ENCODE measurements at regions not wholly inside any gene's neighbourhood (a gene's known extent, or its start where the extent isn't known, plus 50 kb on each side); places are given as distances from the start of the nearest gene placed in this dataset.

- no peak for DNase-seq (ENCODE audit: low spot score)
- in situ Hi-C loops (cut with HindIII; ENCODE audit: low sequenced_read_pairs) = no loop called here
Observed at GRCh38 chr5:1946776-1947175, 64.1 kb upstream of the IRX4 start.

- in situ Hi-C loops (cut with HindIII; ENCODE audit: low sequenced_read_pairs) = no loop called here
- no peak for DNase-seq (ENCODE audit: low spot score)
Observed at GRCh38 chr5:1946122-1946677, 63.5 kb upstream of the IRX4 start.

- no peak for DNase-seq (ENCODE audit: low spot score)
- in situ Hi-C loops (cut with HindIII; ENCODE audit: low sequenced_read_pairs) = no loop called here
Observed at GRCh38 chr5:1945606-1946005, 62.9 kb upstream of the IRX4 start.

DNA sequence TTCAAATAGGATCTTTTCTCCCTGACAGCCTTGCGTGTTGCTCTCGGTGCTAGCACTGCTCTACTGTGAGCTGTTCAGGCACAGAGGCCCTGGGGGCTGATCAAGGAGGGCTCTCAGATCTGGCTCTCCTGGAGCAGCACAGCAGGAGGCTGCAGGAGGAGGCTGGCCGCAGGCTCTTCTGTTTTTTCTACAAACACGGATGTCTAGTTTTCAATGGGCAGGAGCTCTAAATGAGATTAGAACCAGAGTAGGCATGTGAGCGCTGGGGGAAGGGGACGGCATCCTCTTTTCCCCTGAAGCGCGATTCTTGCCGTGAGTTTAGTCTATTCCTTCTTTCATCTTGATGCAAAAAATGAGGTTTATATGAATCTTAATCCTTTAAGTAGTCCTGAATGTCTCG is 61.7 kb upstream of the IRX4 start:
- no peak for DNase-seq (ENCODE audit: low spot score)
- in situ Hi-C loops (cut with HindIII; ENCODE audit: low sequenced_read_pairs) = no loop called here

- in situ Hi-C loops (cut with HindIII; ENCODE audit: low sequenced_read_pairs) = no loop called here
- no peak for DNase-seq (ENCODE audit: low spot score)
Observed at GRCh38 chr5:1943481-1943880, 60.8 kb upstream of the IRX4 start.

DNA sequence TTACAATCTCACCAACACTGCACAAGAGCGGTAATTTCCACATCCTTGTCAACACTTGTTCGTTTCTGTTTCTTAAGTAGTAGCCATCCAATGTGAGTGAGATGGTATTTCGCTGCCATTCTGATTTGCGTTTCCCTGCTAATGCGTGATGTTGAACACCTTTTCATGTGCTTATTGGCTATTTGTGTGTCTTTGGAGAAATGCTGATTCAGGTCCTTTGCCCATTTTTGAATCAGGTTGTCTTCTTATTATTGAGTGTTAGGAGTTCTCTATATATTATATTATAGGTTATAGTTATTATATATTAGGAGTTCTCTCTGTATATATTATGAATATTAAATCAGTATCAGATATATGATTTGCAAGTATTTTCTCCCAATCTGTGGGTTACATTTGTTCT is 59.9 kb upstream of the IRX4 start:
- in situ Hi-C loops (cut with HindIII; ENCODE audit: low sequenced_read_pairs) = no loop called here
- DNase-seq (ENCODE audit: low spot score) = no peak

GRCh38 chr5:1942158-1942557 is 59.4 kb upstream of the IRX4 start:
- in situ Hi-C loops (cut with HindIII; ENCODE audit: low sequenced_read_pairs) = no loop called here
- no peak for DNase-seq (ENCODE audit: low spot score)

GRCh38 chr5:1939256-1939655 is 56.5 kb upstream of the IRX4 start:
- DNase-seq (ENCODE audit: low spot score) = no peak
- in situ Hi-C loops (cut with HindIII; ENCODE audit: low sequenced_read_pairs) = no loop called here

GRCh38 chr5:1938310-1939000 is 55.7 kb upstream of the IRX4 start:
- DNase-seq (ENCODE audit: low spot score) = no peak
- in situ Hi-C loops (cut with HindIII; ENCODE audit: low sequenced_read_pairs) = no loop called here

DNA sequence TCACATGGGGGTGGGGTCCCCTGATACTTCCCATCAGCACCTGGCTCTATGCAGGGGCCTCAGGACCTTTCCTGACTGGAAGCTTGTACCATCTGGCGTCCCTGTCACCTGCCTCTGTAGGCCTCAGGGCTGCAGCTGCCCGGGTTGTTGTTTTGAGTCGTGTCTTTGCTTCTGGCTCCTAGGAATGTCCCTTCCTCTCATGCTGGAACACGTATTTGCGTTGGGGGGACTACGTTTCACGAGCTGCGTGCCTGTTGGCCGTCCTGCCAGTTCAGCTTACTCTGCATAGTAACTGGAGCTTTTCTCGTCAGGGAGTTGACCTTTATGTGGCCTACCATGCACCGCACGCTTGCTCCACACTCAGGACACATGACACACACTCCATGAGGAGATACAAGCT is 54.9 kb upstream of the IRX4 start:
- in situ Hi-C loops (cut with HindIII; ENCODE audit: low sequenced_read_pairs) = no loop called here
- no peak for DNase-seq (ENCODE audit: low spot score)

DNA sequence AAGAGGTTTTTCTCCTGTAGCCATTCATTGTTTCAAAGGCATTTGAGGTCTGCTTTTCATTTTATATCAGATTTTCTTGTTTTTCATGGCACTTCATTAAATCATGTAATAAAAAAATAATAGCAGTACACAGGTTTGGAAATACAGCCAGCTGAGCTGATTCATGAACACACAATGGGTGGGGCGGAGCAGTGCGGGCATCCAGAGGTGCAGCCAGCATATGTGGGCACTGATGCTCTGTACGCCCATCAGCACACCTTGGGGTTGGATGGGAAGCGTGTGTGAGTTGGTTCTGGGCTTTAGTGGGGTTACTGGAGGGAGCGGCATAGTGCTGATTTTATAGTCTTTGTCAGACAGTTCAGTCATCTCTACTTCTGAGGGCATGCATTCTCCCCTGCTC is 54.2 kb upstream of the IRX4 start:
- in situ Hi-C loops (cut with HindIII; ENCODE audit: low sequenced_read_pairs) = no loop called here
- DNase-seq (ENCODE audit: low spot score) = no peak

DNA sequence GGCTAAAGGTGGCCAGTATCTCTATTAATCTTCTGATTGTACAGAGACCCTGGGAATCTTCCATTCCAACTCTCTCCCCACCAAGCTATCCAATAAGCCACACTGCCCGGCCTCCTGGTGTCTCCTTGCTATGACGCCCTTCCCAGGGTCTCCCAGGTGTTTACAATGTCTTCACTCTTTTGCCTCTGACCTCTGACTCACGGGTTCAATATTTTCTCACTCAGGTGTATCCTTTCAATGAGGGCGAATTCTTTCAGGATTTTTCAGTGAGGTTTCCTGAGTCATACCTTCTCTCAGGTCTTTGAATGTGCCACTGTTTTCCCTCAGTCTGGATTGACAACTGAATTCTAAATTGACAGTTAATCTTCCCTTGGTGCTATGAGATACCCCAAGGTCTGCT is 53.7 kb upstream of the IRX4 start:
- in situ Hi-C loops (cut with HindIII; ENCODE audit: low sequenced_read_pairs) = no loop called here
- DNase-seq (ENCODE audit: low spot score) = no peak

DNA sequence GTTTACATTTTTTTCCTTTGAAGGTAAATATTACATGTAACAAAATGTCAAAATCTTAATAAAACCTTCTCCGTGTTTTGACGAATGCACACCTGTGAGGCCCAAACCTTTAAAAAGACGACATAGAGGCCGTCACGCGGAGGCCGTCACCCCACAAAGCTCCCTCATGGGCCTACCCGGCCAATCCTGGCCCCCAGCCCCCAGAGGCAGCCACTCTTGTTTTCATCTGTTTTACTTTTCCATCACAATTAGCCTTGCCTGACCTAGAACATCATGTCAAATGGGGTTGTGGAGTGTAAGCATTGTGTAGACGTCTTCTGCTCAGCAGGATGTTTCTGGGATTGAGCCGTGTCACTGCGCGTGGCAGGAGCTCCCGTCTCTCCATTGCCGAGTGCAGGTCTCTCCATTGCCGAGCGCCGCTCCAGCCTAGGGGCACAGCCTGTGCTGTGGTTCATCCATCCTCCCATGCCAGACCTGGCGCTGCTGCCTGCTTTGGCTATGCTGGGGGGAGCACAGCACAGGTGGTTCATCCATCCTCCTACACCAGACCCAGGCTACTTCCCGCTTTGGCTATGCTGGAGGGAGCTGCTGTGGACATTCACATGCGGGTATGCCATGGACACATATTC is 52.2 kb upstream of the IRX4 start:
- in situ Hi-C loops (cut with HindIII; ENCODE audit: low sequenced_read_pairs) = no loop called here
- no peak for DNase-seq (ENCODE audit: low spot score)

GRCh38 chr5:1934056-1934394 is 51.3 kb upstream of the IRX4 start:
- in situ Hi-C loops (cut with HindIII; ENCODE audit: low sequenced_read_pairs) = no loop called here
- DNase-seq (ENCODE audit: low spot score) = no peak

- no peak for DNase-seq (ENCODE audit: low spot score)
- in situ Hi-C loops (cut with HindIII; ENCODE audit: low sequenced_read_pairs) = no loop called here
Observed at GRCh38 chr5:1933364-1934055, 50.8 kb upstream of the IRX4 start.
